HG02943 (cell line): ENCODE measurements at regions not wholly inside any gene's neighbourhood (a gene's known extent, or its start where the extent isn't known, plus 50 kb on each side); places are given as distances from the start of the nearest gene placed in this dataset.

Experiments
- ATAC-seq: cut with Tn5 transposase; IDR thresholded peaks from one replicate; pipeline ENCODE4 v1.9.1; 2021; ENCODE audit warnings: mild to moderate bottlenecking, low read depth, moderate library complexity; ENCODE audit not compliant: unreplicated experiment

GRCh38 chr18:67072791-67073190 lies 443.7 kb downstream of the DSEL start:
- no peak for ATAC-seq

- ATAC-seq = no peak
Observed at GRCh38 chr18:67068608-67069007, 447.9 kb downstream of the DSEL start.

- ATAC-seq = no peak
Observed at GRCh38 chr18:67047334-67047733, 443.4 kb upstream of the CDH19 start.

GRCh38 chr18:67043276-67043675 lies 439.4 kb upstream of the CDH19 start:
- ATAC-seq = no peak

- no peak for ATAC-seq
Observed at GRCh38 chr18:67041334-67041733, 437.4 kb upstream of the CDH19 start.

GRCh38 chr18:67035026-67035425 lies 431.1 kb upstream of the CDH19 start:
- ATAC-seq = no peak

GRCh38 chr18:67023059-67023458 lies 419.2 kb upstream of the CDH19 start:
- ATAC-seq = no peak

- ATAC-seq = no peak
Observed at GRCh38 chr18:67010919-67011318, 407.0 kb upstream of the CDH19 start.

- no peak for ATAC-seq
Observed at GRCh38 chr18:67007999-67008398, 404.1 kb upstream of the CDH19 start.

GRCh38 chr18:67007085-67007484 lies 403.2 kb upstream of the CDH19 start:
- no peak for ATAC-seq

- no peak for ATAC-seq
Observed at GRCh38 chr18:67001052-67001451, 397.2 kb upstream of the CDH19 start.

GRCh38 chr18:66999003-66999402 lies 395.1 kb upstream of the CDH19 start:
- no peak for ATAC-seq

GRCh38 chr18:66995270-66995669 lies 391.4 kb upstream of the CDH19 start:
- ATAC-seq = no peak

GRCh38 chr18:66994790-66995189 lies 390.9 kb upstream of the CDH19 start:
- ATAC-seq = no peak

- no peak for ATAC-seq
Observed at GRCh38 chr18:66993492-66993891, 389.6 kb upstream of the CDH19 start.

GRCh38 chr18:66990909-66991308 lies 387.0 kb upstream of the CDH19 start:
- no peak for ATAC-seq

- ATAC-seq = no peak
Observed at GRCh38 chr18:66979009-66979408, 375.1 kb upstream of the CDH19 start.

- no peak for ATAC-seq
Observed at GRCh38 chr18:66972681-66973080, 368.8 kb upstream of the CDH19 start.

- no peak for ATAC-seq
Observed at GRCh38 chr18:66971960-66972359, 368.1 kb upstream of the CDH19 start.

GRCh38 chr18:66966171-66966570 lies 362.3 kb upstream of the CDH19 start:
- no peak for ATAC-seq

GRCh38 chr18:66958309-66958708 lies 354.4 kb upstream of the CDH19 start:
- no peak for ATAC-seq

GRCh38 chr18:66951750-66952149 lies 347.9 kb upstream of the CDH19 start:
- ATAC-seq = no peak

- ATAC-seq = no peak
Observed at GRCh38 chr18:66949419-66949818, 345.5 kb upstream of the CDH19 start.
